ENCODE measurements at regions not wholly inside any gene's neighbourhood (a gene's known extent, or its start where the extent isn't known, plus 50 kb on each side); places are given as distances from the start of the nearest gene placed in this dataset.

- Mint-ChIP-seq H3K36me3 (ENCODE audit: unreplicated experiment) (no peaks in the 10 kb centered on the region), H3K27ac (ENCODE audit: unreplicated experiment) (no peak overlapping the region), H3K4me3 (ENCODE audit: unreplicated experiment) (no peak overlapping the region), H3K4me1 (ENCODE audit: unreplicated experiment) (peaks cover 7% of the 10 kb centered on the region), H3K9me3 (ENCODE audit: unreplicated experiment) (no peaks in the 10 kb centered on the region), H3K27me3 (ENCODE audit: unreplicated experiment) (peaks cover 9% of the 10 kb centered on the region)
- no peak for TF ChIP-seq CTCF (IDR thresholded peaks at IDR 0.05)
- no peak for DNase-seq (ENCODE audit: extremely low spot score, unreplicated experiment)
Observed at GRCh38 chr15:38187630-38188313, 64.9 kb upstream of the SPRED1 start.

GRCh38 chr15:38189671-38190295 is 62.9 kb upstream of the SPRED1 start:
- DNase-seq (ENCODE audit: extremely low spot score, unreplicated experiment): no peak
- H3K4me1 Mint-ChIP-seq (ENCODE audit: unreplicated experiment): peaks cover 14% of the 10 kb centered on the region
- H3K36me3 Mint-ChIP-seq (ENCODE audit: unreplicated experiment): no peaks in the 10 kb centered on the region
- no peak overlapping the region for H3K27ac Mint-ChIP-seq (ENCODE audit: unreplicated experiment)
- TF ChIP-seq CTCF (IDR thresholded peaks at IDR 0.05): no peak
- no peak overlapping the region for H3K4me3 Mint-ChIP-seq (ENCODE audit: unreplicated experiment)
- no peaks in the 10 kb centered on the region for H3K9me3 Mint-ChIP-seq (ENCODE audit: unreplicated experiment)
- H3K27me3 Mint-ChIP-seq (ENCODE audit: unreplicated experiment): peaks cover 9% of the 10 kb centered on the region

- H3K4me1 Mint-ChIP-seq (ENCODE audit: unreplicated experiment): peaks cover 14% of the 10 kb centered on the region
- H3K27ac Mint-ChIP-seq (ENCODE audit: unreplicated experiment): no peak overlapping the region
- H3K9me3 Mint-ChIP-seq (ENCODE audit: unreplicated experiment): no peaks in the 10 kb centered on the region
- TF ChIP-seq CTCF (IDR thresholded peaks at IDR 0.05): no peak
- DNase-seq (ENCODE audit: extremely low spot score, unreplicated experiment): no peak
- no peak overlapping the region for H3K4me3 Mint-ChIP-seq (ENCODE audit: unreplicated experiment)
- H3K36me3 Mint-ChIP-seq (ENCODE audit: unreplicated experiment): no peaks in the 10 kb centered on the region
- peaks cover 9% of the 10 kb centered on the region for H3K27me3 Mint-ChIP-seq (ENCODE audit: unreplicated experiment)
Observed at GRCh38 chr15:38190501-38190900, 62.1 kb upstream of the SPRED1 start.

- no peak for DNase-seq (ENCODE audit: extremely low spot score, unreplicated experiment)
- H3K9me3 Mint-ChIP-seq (ENCODE audit: unreplicated experiment): no peaks in the 10 kb centered on the region
- H3K4me3 Mint-ChIP-seq (ENCODE audit: unreplicated experiment): no peak overlapping the region
- TF ChIP-seq CTCF (IDR thresholded peaks at IDR 0.05): no peak
- peaks cover 3% of the 10 kb centered on the region for H3K27me3 Mint-ChIP-seq (ENCODE audit: unreplicated experiment)
- H3K36me3 Mint-ChIP-seq (ENCODE audit: unreplicated experiment): no peaks in the 10 kb centered on the region
- H3K27ac Mint-ChIP-seq (ENCODE audit: unreplicated experiment): no peak overlapping the region
- H3K4me1 Mint-ChIP-seq (ENCODE audit: unreplicated experiment): peaks cover 14% of the 10 kb centered on the region
Observed at GRCh38 chr15:38192496-38192895, 60.1 kb upstream of the SPRED1 start.

GRCh38 chr15:38193496-38193895 is 59.1 kb upstream of the SPRED1 start:
- TF ChIP-seq CTCF (IDR thresholded peaks at IDR 0.05): no peak
- no peak for DNase-seq (ENCODE audit: extremely low spot score, unreplicated experiment)
- Mint-ChIP-seq H3K27ac (ENCODE audit: unreplicated experiment) (no peak overlapping the region), H3K27me3 (ENCODE audit: unreplicated experiment) (no peaks in the 10 kb centered on the region), H3K4me1 (ENCODE audit: unreplicated experiment) (peaks cover 14% of the 10 kb centered on the region), H3K36me3 (ENCODE audit: unreplicated experiment) (no peaks in the 10 kb centered on the region), H3K4me3 (ENCODE audit: unreplicated experiment) (no peak overlapping the region), H3K9me3 (ENCODE audit: unreplicated experiment) (no peaks in the 10 kb centered on the region)
